Activated CD8-positive, alpha-beta memory T cell treated with anti-CD3 and anti-CD28 coated beads, Interleukin-2, amount 10 ng/mL, durations not matched to agents 7 days and 5 days (primary cell): ENCODE measurements at regions not wholly inside any gene's neighbourhood (a gene's known extent, or its start where the extent isn't known, plus 50 kb on each side); places are given as distances from the start of the nearest gene placed in this dataset.
"Not testable (repeated sequence)": the region's sequence is repeated elsewhere in the genome, so short reads cannot be mapped to it uniquely, and the experiment has no call there.

ENCODE experiments used
- ATAC-seq: fragments of 150-1000 bp; cut with Tn5 transposase; one replicate; pipeline ENCODE4 v1.10.0; 2021; ENCODE audit warnings: moderate library complexity
- CTCF ChIA-PET: fragments of 350-600 bp; sonication (Branson Sonifier 250); formaldehyde crosslinking; loops from one replicate; lab custom pipeline; 2021; ENCODE audit warnings: antibody characterized with exemption; lab: Charles Lee
- DNase-seq: peaks from one replicate; pipeline ENCODE4 v3.0.0-alpha.2; 2020
- H3K27ac Mint-ChIP-seq: one replicate; pipeline ENCODE4 v1.8.0; 2021; ENCODE audit warnings: mild to moderate bottlenecking, mixed read lengths
- H3K27me3 Mint-ChIP-seq: one replicate; pipeline ENCODE4 v1.8.0; 2021; ENCODE audit warnings: mixed read lengths
- H3K36me3 Mint-ChIP-seq: one replicate; pipeline ENCODE4 v1.8.0; 2021; ENCODE audit warnings: mild to moderate bottlenecking, mixed read lengths
- H3K4me1 Mint-ChIP-seq: one replicate; pipeline ENCODE4 v1.8.0; 2021; ENCODE audit warnings: mixed read lengths
- H3K4me3 Mint-ChIP-seq: one replicate; pipeline ENCODE4 v1.8.0; 2021; ENCODE audit warnings: mild to moderate bottlenecking, moderate library complexity, mixed read lengths
- H3K9me3 Mint-ChIP-seq: one replicate; pipeline ENCODE4 v1.8.0; 2022; ENCODE audit warnings: low read depth, mixed read lengths

GRCh38 chr2:76173206-76173605, 462.5 kb upstream of the GCFC2 start:
- H3K27me3 Mint-ChIP-seq, CTCF ChIA-PET: not testable (repeated sequence)

GRCh38 chr2:76172154-76172595, 461.5 kb upstream of the GCFC2 start:
- H3K4me1 Mint-ChIP-seq, DNase-seq, ATAC-seq, H3K27ac Mint-ChIP-seq, H3K36me3 Mint-ChIP-seq, H3K27me3 Mint-ChIP-seq, H3K9me3 Mint-ChIP-seq, H3K4me3 Mint-ChIP-seq, CTCF ChIA-PET: not testable (repeated sequence)

More at GRCh38 chr2:76173206-76173605, 462.5 kb upstream of the GCFC2 start:
- ATAC-seq, H3K4me3 Mint-ChIP-seq, H3K36me3 Mint-ChIP-seq, H3K9me3 Mint-ChIP-seq, H3K4me1 Mint-ChIP-seq, H3K27ac Mint-ChIP-seq, DNase-seq: not testable (repeated sequence)

GRCh38 chr2:76170856-76171255, 460.1 kb upstream of the GCFC2 start:
- H3K36me3 Mint-ChIP-seq: no peaks in the 10 kb centered on the region
- no peaks in the 10 kb centered on the region for H3K4me1 Mint-ChIP-seq
- CTCF ChIA-PET: no interaction called here
- no peak overlapping the region for H3K27ac Mint-ChIP-seq
- H3K9me3 Mint-ChIP-seq: peaks cover 10% of the 10 kb centered on the region
- H3K27me3 Mint-ChIP-seq: no peaks in the 10 kb centered on the region
- ATAC-seq: no peak
- no peak overlapping the region for H3K4me3 Mint-ChIP-seq
- no peak for DNase-seq

GRCh38 chr2:76170009-76170384, 459.3 kb upstream of the GCFC2 start:
- ATAC-seq (no peak), DNase-seq (no peak)
- Mint-ChIP-seq H3K9me3 (peaks cover 8% of the 10 kb centered on the region), H3K27me3 (no peaks in the 10 kb centered on the region), H3K4me3 (no peak overlapping the region), H3K4me1 (no peaks in the 10 kb centered on the region), H3K36me3 (no peaks in the 10 kb centered on the region), H3K27ac (no peak overlapping the region)
- CTCF ChIA-PET: no interaction called here

- H3K27me3 Mint-ChIP-seq: no peaks in the 10 kb centered on the region
- ATAC-seq (no peak), DNase-seq (no peak)
- CTCF ChIA-PET: no interaction called here
- no peak overlapping the region for H3K4me3 Mint-ChIP-seq
- H3K9me3 Mint-ChIP-seq: peaks cover 6% of the 10 kb centered on the region
- no peak overlapping the region for H3K27ac Mint-ChIP-seq
- no peaks in the 10 kb centered on the region for H3K36me3 Mint-ChIP-seq
- H3K4me1 Mint-ChIP-seq: no peaks in the 10 kb centered on the region
Observed at GRCh38 chr2:76169276-76170008, 458.7 kb upstream of the GCFC2 start.

DNA sequence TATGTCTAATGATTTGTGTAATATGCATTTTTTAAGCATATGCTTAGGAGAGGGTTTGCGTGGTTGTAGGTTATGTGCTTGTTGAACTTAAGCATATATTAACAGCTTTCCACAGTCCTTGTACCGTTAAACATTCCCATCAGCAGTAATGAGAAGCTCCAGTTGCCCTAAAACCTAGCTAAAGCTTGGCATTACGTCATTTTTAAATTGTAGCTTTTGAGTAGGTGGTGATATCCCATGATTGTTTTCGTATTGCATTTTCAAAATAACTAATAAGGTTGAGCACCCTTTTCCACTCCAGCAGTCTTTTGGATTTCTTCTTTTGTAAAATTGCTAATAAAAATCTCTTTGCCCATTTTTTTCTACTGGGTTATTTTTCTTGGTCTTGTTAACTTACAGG, 453.1 kb upstream of the GCFC2 start:
- Mint-ChIP-seq H3K27ac (no peak overlapping the region), H3K4me1 (no peaks in the 10 kb centered on the region), H3K9me3 (peaks cover 4% of the 10 kb centered on the region), H3K27me3 (no peaks in the 10 kb centered on the region), H3K4me3 (no peak overlapping the region), H3K36me3 (no peaks in the 10 kb centered on the region)
- CTCF ChIA-PET: no interaction called here
- no peak for DNase-seq
- no peak for ATAC-seq

- ATAC-seq: no peak
- H3K36me3 Mint-ChIP-seq: no peaks in the 10 kb centered on the region
- DNase-seq: no peak
- CTCF ChIA-PET: no interaction called here
- no peaks in the 10 kb centered on the region for H3K4me1 Mint-ChIP-seq
- H3K4me3 Mint-ChIP-seq: no peak overlapping the region
- H3K9me3 Mint-ChIP-seq: peaks cover 4% of the 10 kb centered on the region
- H3K27me3 Mint-ChIP-seq: no peaks in the 10 kb centered on the region
- H3K27ac Mint-ChIP-seq: no peak overlapping the region
Observed at GRCh38 chr2:76160670-76161069, 450.0 kb upstream of the GCFC2 start.

DNA sequence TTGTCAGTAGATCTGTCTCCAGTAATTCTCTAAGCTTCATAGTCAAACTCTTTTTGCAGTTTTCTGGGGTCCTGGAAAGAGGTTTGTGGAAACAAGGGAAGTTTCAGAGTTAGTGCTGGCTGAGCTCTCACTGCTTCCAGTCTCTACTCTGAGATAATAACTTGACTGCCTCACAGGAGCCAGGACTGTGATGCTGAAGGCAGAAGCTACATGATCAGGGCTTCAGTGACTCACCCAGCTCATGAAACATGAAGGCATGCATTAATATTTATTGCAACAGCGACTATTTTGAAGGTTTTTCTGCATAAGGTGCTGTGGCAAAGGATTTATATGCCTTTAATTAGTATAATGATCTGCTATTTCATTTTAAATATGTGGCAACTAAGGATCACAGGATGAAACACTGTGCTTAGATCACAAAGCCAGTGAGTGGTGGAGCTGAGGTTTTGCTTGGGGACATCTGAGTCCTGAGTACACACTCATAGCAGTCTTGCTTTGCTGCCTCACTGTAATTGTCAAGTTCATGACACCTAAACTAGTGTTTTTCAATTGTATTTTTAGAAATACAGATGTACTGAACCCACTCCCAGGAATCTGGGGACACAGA, 448.4 kb upstream of the GCFC2 start:
- CTCF ChIA-PET: no interaction called here
- H3K27ac Mint-ChIP-seq: no peak overlapping the region
- no peak for DNase-seq
- no peaks in the 10 kb centered on the region for H3K4me1 Mint-ChIP-seq
- H3K27me3 Mint-ChIP-seq: no peaks in the 10 kb centered on the region
- no peak overlapping the region for H3K4me3 Mint-ChIP-seq
- no peak for ATAC-seq
- no peaks in the 10 kb centered on the region for H3K36me3 Mint-ChIP-seq
- H3K9me3 Mint-ChIP-seq: peaks cover 4% of the 10 kb centered on the region

DNA sequence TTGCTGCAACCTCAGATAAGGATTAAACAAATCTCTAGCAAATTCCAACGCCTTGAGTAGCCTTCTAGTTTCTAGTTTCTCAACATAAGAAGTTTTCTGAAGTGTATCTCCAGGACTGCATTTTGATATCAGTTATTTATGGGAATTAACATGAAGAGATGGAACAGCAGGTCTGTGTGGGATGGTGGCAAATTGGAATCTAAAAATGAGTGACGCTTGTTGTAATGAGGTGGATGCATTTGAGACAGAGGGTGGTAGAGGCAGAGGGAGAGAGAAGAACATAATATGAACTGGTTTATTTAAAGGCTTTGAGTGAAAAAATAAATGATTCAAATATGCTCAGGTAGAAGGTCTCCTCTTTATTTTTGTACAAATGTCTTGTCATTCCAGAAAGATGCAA, 446.8 kb upstream of the GCFC2 start:
- Mint-ChIP-seq H3K36me3 (no peaks in the 10 kb centered on the region), H3K4me3 (no peak overlapping the region), H3K27me3 (no peaks in the 10 kb centered on the region), H3K27ac (no peak overlapping the region), H3K4me1 (no peaks in the 10 kb centered on the region), H3K9me3 (peaks cover 4% of the 10 kb centered on the region)
- no peak for ATAC-seq
- CTCF ChIA-PET: no interaction called here
- DNase-seq: no peak

GRCh38 chr2:76154981-76155380, 444.3 kb upstream of the GCFC2 start:
- DNase-seq (no peak), ATAC-seq (no peak)
- Mint-ChIP-seq H3K27ac (no peak overlapping the region), H3K4me1 (no peaks in the 10 kb centered on the region), H3K9me3 (no peaks in the 10 kb centered on the region), H3K4me3 (no peak overlapping the region), H3K27me3 (no peaks in the 10 kb centered on the region), H3K36me3 (no peaks in the 10 kb centered on the region)
- CTCF ChIA-PET: no interaction called here

DNA sequence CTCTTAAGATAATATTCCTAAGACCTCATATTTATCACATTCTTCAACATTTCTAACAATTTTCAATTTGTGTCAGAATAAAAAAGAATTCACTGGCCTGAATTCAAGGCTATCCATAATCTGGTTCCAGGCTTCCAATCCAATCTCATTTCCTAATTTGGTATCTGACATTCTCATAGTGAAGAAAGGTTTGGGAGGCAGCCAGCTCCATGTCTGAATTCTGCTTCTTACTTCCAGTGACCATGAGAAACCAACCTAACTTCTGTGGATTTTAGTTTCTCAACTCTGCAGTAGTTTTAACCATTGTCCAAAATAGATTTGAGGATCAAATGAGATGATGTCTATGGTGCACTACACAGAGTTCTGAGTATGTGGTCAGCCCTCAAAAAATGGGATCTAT, 439.1 kb upstream of the GCFC2 start:
- no peaks in the 10 kb centered on the region for H3K27me3 Mint-ChIP-seq
- H3K27ac Mint-ChIP-seq: no peak overlapping the region
- no peaks in the 10 kb centered on the region for H3K4me1 Mint-ChIP-seq
- no peaks in the 10 kb centered on the region for H3K36me3 Mint-ChIP-seq
- no peak overlapping the region for H3K4me3 Mint-ChIP-seq
- DNase-seq: no peak
- CTCF ChIA-PET: no interaction called here
- no peak for ATAC-seq
- no peaks in the 10 kb centered on the region for H3K9me3 Mint-ChIP-seq

- peaks cover 12% of the 10 kb centered on the region for H3K9me3 Mint-ChIP-seq
- H3K27ac Mint-ChIP-seq, DNase-seq, H3K36me3 Mint-ChIP-seq, H3K4me3 Mint-ChIP-seq, ATAC-seq, H3K4me1 Mint-ChIP-seq, H3K27me3 Mint-ChIP-seq, CTCF ChIA-PET: not testable (repeated sequence)
Observed at GRCh38 chr2:76139303-76139702, 428.6 kb upstream of the GCFC2 start.

- no peak overlapping the region for H3K27ac Mint-ChIP-seq
- no peak overlapping the region for H3K4me3 Mint-ChIP-seq
- ATAC-seq (no peak), DNase-seq (no peak)
- no peaks in the 10 kb centered on the region for H3K4me1 Mint-ChIP-seq
- H3K9me3 Mint-ChIP-seq: peaks cover 2% of the 10 kb centered on the region
- H3K27me3 Mint-ChIP-seq: no peaks in the 10 kb centered on the region
- CTCF ChIA-PET: no interaction called here
- H3K36me3 Mint-ChIP-seq: no peaks in the 10 kb centered on the region
Observed at GRCh38 chr2:76128622-76129021, 417.9 kb upstream of the GCFC2 start.

- Mint-ChIP-seq H3K4me1 (no peaks in the 10 kb centered on the region), H3K27ac (no peak overlapping the region), H3K36me3 (no peaks in the 10 kb centered on the region), H3K27me3 (no peaks in the 10 kb centered on the region), H3K9me3 (peaks cover 9% of the 10 kb centered on the region), H3K4me3 (no peak overlapping the region)
- ATAC-seq: no peak
- no peak for DNase-seq
- CTCF ChIA-PET: no interaction called here
Observed at GRCh38 chr2:76120176-76120575, 409.5 kb upstream of the GCFC2 start.
